ENCODE measurements at regions not wholly inside any gene's neighbourhood (a gene's known extent, or its start where the extent isn't known, plus 50 kb on each side); places are given as distances from the start of the nearest gene placed in this dataset.

DNA sequence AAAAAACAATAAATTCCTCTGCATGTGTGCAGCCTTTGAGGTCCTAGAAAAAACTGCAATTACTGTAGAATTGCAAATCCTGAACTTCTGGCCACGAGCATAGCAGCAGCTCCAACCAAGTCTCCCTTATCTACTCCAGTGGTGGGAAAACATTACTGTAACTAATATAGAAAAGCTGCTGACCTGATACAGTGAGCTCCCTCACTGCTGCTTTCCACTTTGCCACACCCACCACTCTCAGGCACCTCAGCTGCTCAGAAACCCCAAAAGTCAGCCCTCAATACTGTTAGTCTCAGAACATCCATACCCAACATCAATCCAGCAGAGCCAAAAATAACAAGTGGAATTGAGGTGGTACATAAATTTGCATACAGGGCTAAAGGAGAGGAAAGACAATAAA, 192.5 kb downstream of the POU4F1 start:
- H3K27me3 ChIP-seq, result no peaks in the 10 kb centered on the region
- H3K4me3 ChIP-seq, result no peak overlapping the region
- H3K4me1 ChIP-seq, result no peaks in the 10 kb centered on the region
- no peak overlapping the region for H3K27ac ChIP-seq
- TF ChIP-seq POLR2A (IDR thresholded peaks at IDR 0.05) (no peak), POLR2AphosphoS5 (IDR thresholded peaks at IDR 0.05) (no peak), EP300 (IDR thresholded peaks at IDR 0.05) (no peak)
- TF ChIP-seq, protein P1, sequence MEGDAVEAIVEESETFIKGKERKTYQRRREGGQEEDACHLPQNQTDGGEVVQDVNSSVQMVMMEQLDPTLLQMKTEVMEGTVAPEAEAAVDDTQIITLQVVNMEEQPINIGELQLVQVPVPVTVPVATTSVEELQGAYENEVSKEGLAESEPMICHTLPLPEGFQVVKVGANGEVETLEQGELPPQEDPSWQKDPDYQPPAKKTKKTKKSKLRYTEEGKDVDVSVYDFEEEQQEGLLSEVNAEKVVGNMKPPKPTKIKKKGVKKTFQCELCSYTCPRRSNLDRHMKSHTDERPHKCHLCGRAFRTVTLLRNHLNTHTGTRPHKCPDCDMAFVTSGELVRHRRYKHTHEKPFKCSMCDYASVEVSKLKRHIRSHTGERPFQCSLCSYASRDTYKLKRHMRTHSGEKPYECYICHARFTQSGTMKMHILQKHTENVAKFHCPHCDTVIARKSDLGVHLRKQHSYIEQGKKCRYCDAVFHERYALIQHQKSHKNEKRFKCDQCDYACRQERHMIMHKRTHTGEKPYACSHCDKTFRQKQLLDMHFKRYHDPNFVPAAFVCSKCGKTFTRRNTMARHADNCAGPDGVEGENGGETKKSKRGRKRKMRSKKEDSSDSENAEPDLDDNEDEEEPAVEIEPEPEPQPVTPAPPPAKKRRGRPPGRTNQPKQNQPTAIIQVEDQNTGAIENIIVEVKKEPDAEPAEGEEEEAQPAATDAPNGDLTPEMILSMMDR (IDR thresholded peaks at IDR 0.05), result no peak
- H3K9me3 ChIP-seq, result no peaks in the 10 kb centered on the region
- intact Hi-C loops (cut with DNase I; ENCODE audit: low total_unique reads), result no loop called here
- DNase-seq, result no peak
- WGBS, 5 donors, result 27 to 50% (median 37%) methylated on average over 1 of the region's 1 CpG
- no peaks in the 10 kb centered on the region for H3K36me3 ChIP-seq

DNA sequence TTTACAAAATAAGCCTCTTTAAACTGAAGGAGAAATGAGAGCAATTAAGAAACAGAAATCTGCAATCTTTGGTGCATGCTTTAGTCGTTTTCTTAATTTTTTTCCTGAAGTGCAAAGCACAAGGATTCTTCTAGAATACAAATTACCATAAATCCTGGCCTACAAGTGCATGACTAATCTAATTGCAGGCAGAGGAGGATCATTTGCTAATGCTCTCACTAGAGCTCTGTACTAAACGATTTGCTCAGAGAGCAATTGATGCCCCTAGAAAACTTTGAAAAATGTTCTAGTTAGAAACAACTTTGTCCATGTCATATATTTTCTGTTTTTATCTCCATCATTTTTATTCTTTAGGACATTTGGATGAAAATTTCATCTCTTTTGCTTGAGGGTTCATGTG, 193.2 kb downstream of the POU4F1 start:
- Histone ChIP-seq H3K4me1 (no peaks in the 10 kb centered on the region), H3K27me3 (no peaks in the 10 kb centered on the region), H3K27ac (no peak overlapping the region), H3K9me3 (no peaks in the 10 kb centered on the region), H3K36me3 (no peaks in the 10 kb centered on the region), H3K4me3 (no peak overlapping the region)
- no peak for DNase-seq
- 28 to 58% (median 43%) methylated on average over 2 of the region's 2 CpGs for WGBS, 5 donors
- intact Hi-C loops (cut with DNase I; ENCODE audit: low total_unique reads), result no loop called here
- no peak for TF ChIP-seq EP300 (IDR thresholded peaks at IDR 0.05)
- TF ChIP-seq, protein P1 (IDR thresholded peaks at IDR 0.05), result no peak
- TF ChIP-seq POLR2A (IDR thresholded peaks at IDR 0.05), result no peak
- no peak for TF ChIP-seq POLR2AphosphoS5 (IDR thresholded peaks at IDR 0.05)

DNA sequence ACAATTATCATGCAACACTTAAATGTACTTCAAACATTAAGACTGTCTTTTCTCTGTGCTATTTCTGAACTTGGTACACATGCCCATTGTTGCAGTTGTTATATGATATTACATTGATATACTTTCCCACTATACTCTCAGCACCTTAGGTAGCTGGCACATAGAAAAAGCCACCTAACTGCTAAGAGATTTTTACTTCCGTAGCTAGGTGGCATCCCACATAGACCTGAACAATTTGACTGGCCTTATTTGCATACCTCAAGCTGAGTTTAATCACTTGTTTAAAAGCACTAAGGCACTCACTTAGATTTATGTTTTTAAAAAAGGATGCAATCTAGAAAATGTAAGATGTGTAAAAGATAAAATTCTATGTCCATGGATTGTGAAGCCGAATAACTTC, 194.2 kb downstream of the POU4F1 start:
- 51 to 62% (median 57%) methylated on average over 2 of the region's 2 CpGs for WGBS, 5 donors
- Histone ChIP-seq H3K27ac (no peak overlapping the region), H3K9me3 (no peaks in the 10 kb centered on the region), H3K27me3 (no peaks in the 10 kb centered on the region), H3K36me3 (no peaks in the 10 kb centered on the region), H3K4me1 (no peaks in the 10 kb centered on the region), H3K4me3 (no peak overlapping the region)
- intact Hi-C loops (cut with DNase I; ENCODE audit: low total_unique reads), result no loop called here
- TF ChIP-seq EP300 (IDR thresholded peaks at IDR 0.05), result no peak
- DNase-seq, result no peak

DNA sequence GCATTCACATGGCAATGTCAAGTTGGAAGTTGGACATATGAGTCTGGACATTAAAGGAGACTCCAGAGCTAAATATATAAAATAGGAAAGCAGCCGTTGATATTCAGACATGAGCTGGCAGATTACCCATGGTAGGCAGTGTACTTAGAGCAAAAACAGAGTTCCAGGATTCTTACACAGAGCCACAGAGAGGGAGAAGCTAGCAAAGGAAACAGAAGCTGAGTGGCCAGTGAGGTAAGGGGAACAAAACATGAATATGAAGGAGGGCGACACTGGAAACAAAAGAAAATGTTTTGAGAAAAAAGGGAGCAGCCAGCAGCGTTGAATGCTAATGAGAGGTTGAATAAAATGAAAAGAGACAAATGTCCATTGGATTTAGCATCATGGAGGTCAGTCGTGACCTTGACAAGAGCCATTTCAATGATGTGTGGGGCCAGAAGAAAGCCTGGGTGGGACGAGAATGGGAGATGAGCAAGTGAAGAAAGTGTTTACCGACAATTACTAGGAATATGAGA, 198.4 kb downstream of the POU4F1 start:
- Histone ChIP-seq H3K4me1 (no peaks in the 10 kb centered on the region), H3K4me3 (no peak overlapping the region), H3K27me3 (no peaks in the 10 kb centered on the region), H3K27ac (no peak overlapping the region), H3K9me3 (no peaks in the 10 kb centered on the region), H3K36me3 (no peaks in the 10 kb centered on the region)
- 68 to 84% (median 79%) methylated on average over 6 of the region's 6 CpGs for WGBS, 5 donors
- TF ChIP-seq POLR2A (IDR thresholded peaks at IDR 0.05), result no peak
- TF ChIP-seq, protein P1 (IDR thresholded peaks at IDR 0.05), result no peak
- no peak for TF ChIP-seq POLR2AphosphoS5 (IDR thresholded peaks at IDR 0.05)
- TF ChIP-seq EP300 (IDR thresholded peaks at IDR 0.05), result no peak
- no peak for DNase-seq
- intact Hi-C loops (cut with DNase I; ENCODE audit: low total_unique reads), result no loop called here

DNA sequence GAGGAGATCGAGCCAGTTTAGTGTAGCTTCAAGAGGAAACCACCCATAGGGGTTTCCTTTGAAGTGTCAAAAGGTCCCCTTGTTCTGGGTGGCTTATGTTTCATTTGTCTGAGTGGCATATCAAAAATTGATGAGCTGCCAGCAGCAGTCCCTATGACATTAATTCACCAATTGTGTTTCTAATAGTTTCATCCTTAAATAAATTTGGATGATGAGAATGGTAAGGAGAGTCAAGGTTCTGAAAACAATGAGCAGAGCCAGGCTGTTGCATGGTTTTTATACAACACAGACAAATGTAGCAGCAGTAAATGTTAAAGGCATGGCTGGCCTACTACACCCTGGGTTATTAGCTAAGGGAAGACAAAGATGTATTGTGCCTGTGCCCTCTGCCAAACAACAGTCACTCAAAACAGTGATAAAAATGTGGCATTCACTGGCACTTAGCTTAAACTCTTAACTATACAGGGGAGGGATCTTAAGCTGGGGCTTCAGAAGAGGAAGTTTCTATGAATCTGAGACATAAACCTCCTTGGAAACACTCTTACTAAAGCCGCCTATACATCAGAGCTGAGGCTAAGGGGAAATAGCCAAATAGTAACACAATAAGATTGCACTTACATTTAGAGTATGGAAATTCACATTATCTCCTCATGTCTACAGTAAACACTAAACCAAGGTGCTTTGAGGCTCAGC, 200.5 kb downstream of the POU4F1 start:
- Histone ChIP-seq H3K4me1 (no peaks in the 10 kb centered on the region), H3K36me3 (no peaks in the 10 kb centered on the region), H3K27ac (no peak overlapping the region), H3K27me3 (no peaks in the 10 kb centered on the region), H3K9me3 (no peaks in the 10 kb centered on the region), H3K4me3 (no peak overlapping the region)
- WGBS, 5 donors, result 37 to 48% (median 45%) methylated on average over 2 of the region's 2 CpGs
- no peak for DNase-seq
- intact Hi-C loops (cut with DNase I; ENCODE audit: low total_unique reads), result no loop called here
- TF ChIP-seq POLR2AphosphoS5 (IDR thresholded peaks at IDR 0.05), result no peak
- TF ChIP-seq, protein P1 (IDR thresholded peaks at IDR 0.05), result no peak
- TF ChIP-seq POLR2A (IDR thresholded peaks at IDR 0.05), result no peak
- TF ChIP-seq EP300 (IDR thresholded peaks at IDR 0.05), result no peak
